ENCODE measurements at regions not wholly inside any gene's neighbourhood (a gene's known extent, or its start where the extent isn't known, plus 50 kb on each side); places are given as distances from the start of the nearest gene placed in this dataset.

GRCh38 chr18:4851301-4851976, 345.6 kb downstream of the AKAIN1 start:
- TF ChIP-seq CTCF (IDR thresholded peaks at IDR 0.05; ENCODE audit: low read length): no peak
- TF ChIP-seq EZH2 (IDR thresholded peaks at IDR 0.05; ENCODE audit: borderline replicate concordance, low read length): no peak
